ENCODE measurements at regions not wholly inside any gene's neighbourhood (a gene's known extent, or its start where the extent isn't known, plus 50 kb on each side); places are given as distances from the start of the nearest gene placed in this dataset.

DNA sequence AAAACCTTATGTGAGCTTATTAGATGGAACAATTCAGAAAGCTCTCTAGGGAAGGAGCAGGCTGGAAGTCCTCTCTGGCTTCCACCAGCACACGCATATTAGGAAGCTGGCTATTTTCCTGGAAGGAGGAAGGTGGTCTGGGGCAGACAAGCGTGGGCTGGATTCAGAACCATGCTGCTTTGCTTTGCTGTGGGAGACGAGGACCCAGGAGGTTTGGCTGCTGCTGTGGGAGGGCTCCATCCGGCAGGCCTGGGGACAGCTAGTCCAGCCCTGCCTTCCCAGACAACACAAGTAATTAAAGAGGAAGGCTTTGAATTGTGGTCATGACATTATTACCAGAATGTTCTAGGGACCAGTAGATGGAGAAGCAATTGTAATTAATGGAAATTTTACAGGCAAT, 238.8 kb upstream of the MYT1L start:
- TF ChIP-seq POLR2A (IDR thresholded peaks at IDR 0.05) = no peak
- TF ChIP-seq, protein P1, sequence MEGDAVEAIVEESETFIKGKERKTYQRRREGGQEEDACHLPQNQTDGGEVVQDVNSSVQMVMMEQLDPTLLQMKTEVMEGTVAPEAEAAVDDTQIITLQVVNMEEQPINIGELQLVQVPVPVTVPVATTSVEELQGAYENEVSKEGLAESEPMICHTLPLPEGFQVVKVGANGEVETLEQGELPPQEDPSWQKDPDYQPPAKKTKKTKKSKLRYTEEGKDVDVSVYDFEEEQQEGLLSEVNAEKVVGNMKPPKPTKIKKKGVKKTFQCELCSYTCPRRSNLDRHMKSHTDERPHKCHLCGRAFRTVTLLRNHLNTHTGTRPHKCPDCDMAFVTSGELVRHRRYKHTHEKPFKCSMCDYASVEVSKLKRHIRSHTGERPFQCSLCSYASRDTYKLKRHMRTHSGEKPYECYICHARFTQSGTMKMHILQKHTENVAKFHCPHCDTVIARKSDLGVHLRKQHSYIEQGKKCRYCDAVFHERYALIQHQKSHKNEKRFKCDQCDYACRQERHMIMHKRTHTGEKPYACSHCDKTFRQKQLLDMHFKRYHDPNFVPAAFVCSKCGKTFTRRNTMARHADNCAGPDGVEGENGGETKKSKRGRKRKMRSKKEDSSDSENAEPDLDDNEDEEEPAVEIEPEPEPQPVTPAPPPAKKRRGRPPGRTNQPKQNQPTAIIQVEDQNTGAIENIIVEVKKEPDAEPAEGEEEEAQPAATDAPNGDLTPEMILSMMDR (IDR thresholded peaks at IDR 0.05) = no peak

Measured in thyroid gland (tissue), 4 donors.